Kidney (tissue), 13 donors: ENCODE measurements at regions not wholly inside any gene's neighbourhood (a gene's known extent, or its start where the extent isn't known, plus 50 kb on each side); places are given as distances from the start of the nearest gene placed in this dataset.
"Not testable (repeated sequence)": the region's sequence is repeated elsewhere in the genome, so short reads cannot be mapped to it uniquely, and the experiment has no call there.

Experiments
- DNase-seq, 5 donors: peaks; one replicate each; pipeline ENCODE4 v3.0.0-alpha.2; 2013 to 2020
- FAIRE-seq: peaks from 2 replicates; lab custom pipeline; 2012; peaks lifted over from hg19 to GRCh38; lab: Jason Lieb, UNC
- H3K27ac ChIP-seq, 2 donors: one replicate each; pipeline ENCODE4 v1.7.0; 2013; ENCODE audit warnings: low read depth in 2 of 2, low read length in 2 of 2, inconsistent platforms in 1 of 2
- H3K27me3 ChIP-seq: one replicate; pipeline ENCODE4 v1.7.1; 2013; ENCODE audit warnings: low read length, inconsistent platforms; ENCODE audit not compliant: control insufficient read depth, insufficient read depth
- H3K36me3 ChIP-seq, 3 donors: one replicate each; pipeline versions ENCODE4 v1.7.0 to v1.7.1; 2013; ENCODE audit warnings: low read length in 3 of 3, control low read depth in 1 of 3, inconsistent platforms in 1 of 3; ENCODE audit not compliant: insufficient read depth in 3 of 3, control insufficient read depth in 2 of 3
- H3K4me1 ChIP-seq, 3 donors: one replicate each; pipeline versions ENCODE4 v1.7.0 to v1.7.1; 2013; ENCODE audit warnings: low read length in 3 of 3, inconsistent platforms in 1 of 3, low read depth in 1 of 3; ENCODE audit not compliant: control insufficient read depth in 2 of 3, insufficient read depth in 2 of 3
- H3K4me3 ChIP-seq, 3 donors: one replicate each; pipeline versions ENCODE4 v1.7.0 to v1.8.1; 2013; ENCODE audit warnings: low read length in 3 of 3, control low read depth in 1 of 3, inconsistent platforms in 1 of 3
- H3K9ac ChIP-seq, 3 donors: one replicate each; pipeline versions ENCODE4 v1.7.0 to v1.7.1; 2013; ENCODE audit warnings: low read length in 3 of 3, control low read depth in 1 of 3, inconsistent platforms in 1 of 3
- H3K9me3 ChIP-seq, 3 donors: one replicate each; pipeline versions ENCODE4 v1.7.0 to v1.7.1; 2013; ENCODE audit warnings: low read length in 3 of 3, control low read depth in 1 of 3, inconsistent platforms in 1 of 3; ENCODE audit not compliant: control insufficient read depth in 2 of 3, insufficient read depth in 1 of 3
- CTCF ChIP-seq: IDR thresholded peaks from 3 replicates; pipeline ENCODE4 v1.5.1; 2012; ENCODE audit warnings: mild to moderate bottlenecking, moderate library complexity, borderline replicate concordance; ENCODE audit not compliant: insufficient read depth; ENCODE audit errors: extremely low read depth
- intact Hi-C: fragments of 100-400 bp; cut with DNase I; formaldehyde crosslinking; loops from one replicate; pipeline ENCODE4 v1.11.1; 2022
- donor health status: control.
- donor health status: control.
- donor health status: control.
- donor health status: control.
- donor health status: control.
- donor health status: DM: yes; HTN: yes; CAD: no.
- donor health status: Normal renal cell carcinoma (clear cell type).

DNA sequence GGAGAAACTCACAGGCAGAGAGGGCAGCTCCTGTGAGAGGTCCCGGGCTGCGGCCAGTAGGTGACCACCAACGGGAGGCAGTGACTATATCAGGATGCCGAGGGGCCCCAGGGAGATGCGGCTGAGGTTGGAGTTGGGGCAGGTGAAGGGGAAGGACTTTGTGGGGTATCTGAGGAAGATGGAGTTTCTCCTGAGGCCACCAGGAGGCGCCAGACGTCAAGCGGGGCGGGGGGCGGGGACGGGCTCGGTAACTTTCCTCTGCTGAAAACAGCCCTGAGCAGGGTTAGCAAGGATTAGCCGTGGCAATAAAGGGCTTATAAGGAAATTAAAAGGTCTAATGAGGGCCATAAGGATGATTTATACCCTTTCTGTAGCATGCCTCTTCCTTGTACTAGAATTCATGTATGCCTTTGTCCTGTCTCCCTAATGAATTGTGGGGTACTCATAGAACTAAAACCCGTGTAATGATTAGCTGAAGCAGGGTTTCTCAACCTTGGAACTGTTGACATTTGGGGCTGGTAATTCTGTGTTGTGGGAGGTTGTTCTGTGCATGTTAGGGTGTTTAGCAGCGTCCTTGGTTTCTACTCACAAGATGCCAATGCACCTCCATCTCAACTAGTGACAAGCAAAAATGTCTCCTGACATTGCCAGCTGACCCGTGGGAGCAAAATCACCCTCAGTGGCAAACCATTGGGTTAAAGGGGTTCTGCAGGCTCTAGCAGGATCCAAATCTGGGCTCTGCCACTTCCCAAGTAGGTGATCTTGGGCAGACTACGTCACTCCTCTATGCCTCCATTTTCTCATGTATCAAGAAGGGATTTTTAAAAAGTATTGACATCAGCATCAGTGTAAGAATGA, 74.8 kb upstream of the GRIN2A start:
- H3K4me1 ChIP-seq, result peaks cover 0 to 6% (median 4%) of the 10 kb centered on the region in 3 donors
- intact Hi-C loops, result no loop called here
- peak; percentile 61 for TF ChIP-seq CTCF
- H3K27me3 ChIP-seq, result no peaks in the 10 kb centered on the region
- H3K27ac ChIP-seq, result no peak overlapping the region
- H3K4me3 ChIP-seq, result peak overlapping the region in 1 of 3 donors; percentile 41
- FAIRE-seq (no peak), DNase-seq (peak in 4 of 5 donors; percentile 56 to 81 (median 74))
- no peak overlapping the region for H3K9ac ChIP-seq
- no peaks in the 10 kb centered on the region for H3K9me3 ChIP-seq
- no peaks in the 10 kb centered on the region for H3K36me3 ChIP-seq

GRCh38 chr16:10257642-10258251, 75.5 kb upstream of the GRIN2A start:
- H3K27me3 ChIP-seq, H3K4me3 ChIP-seq, intact Hi-C loops, H3K27ac ChIP-seq, H3K36me3 ChIP-seq, H3K4me1 ChIP-seq, DNase-seq, H3K9ac ChIP-seq, FAIRE-seq, H3K9me3 ChIP-seq: not testable (repeated sequence)

DNA sequence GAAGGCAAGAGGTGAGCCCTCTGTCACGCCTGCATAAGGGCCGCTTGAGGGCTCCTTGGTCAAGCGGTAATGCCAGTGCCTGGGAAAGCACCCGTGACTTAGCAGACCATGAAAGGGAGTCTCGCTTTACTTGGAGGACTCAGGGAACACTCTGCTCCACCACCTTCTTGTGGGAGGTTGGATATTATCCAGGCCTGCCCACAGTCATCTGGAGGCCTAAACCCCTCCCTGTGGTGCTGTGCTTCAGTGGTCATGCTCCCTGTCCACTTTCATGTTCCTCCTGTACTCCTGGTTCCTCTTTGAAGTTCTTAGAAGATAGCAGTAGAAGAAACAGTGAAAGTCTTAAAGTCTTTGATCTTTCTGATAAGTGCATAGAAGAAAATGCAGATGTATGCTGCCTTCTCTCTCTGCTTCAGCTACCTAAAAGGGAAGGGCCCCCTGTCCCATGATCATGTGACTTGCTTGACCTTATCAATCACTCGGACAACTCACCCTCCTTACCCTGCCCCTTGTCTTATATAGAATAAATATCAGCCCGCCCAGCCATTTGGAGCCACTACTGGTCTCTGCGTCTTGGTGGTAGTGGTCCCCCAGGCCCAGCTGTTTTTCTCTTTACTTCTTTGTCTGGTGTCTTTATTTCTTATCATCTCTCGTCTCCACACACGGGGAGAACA, 76.8 kb upstream of the GRIN2A start:
- intact Hi-C loops, H3K27me3 ChIP-seq, H3K36me3 ChIP-seq, H3K4me1 ChIP-seq, H3K27ac ChIP-seq, H3K4me3 ChIP-seq, FAIRE-seq, H3K9ac ChIP-seq, H3K9me3 ChIP-seq: not testable (repeated sequence)
- peak in 4 of 5 donors; percentile 54 to 83 (median 64) for DNase-seq

GRCh38 chr16:10261077-10261476, 78.8 kb upstream of the GRIN2A start:
- intact Hi-C loops, result no loop called here
- Histone ChIP-seq H3K4me3 (no peak overlapping the region), H3K4me1 (peaks cover 0 to 6% (median 4%) of the 10 kb centered on the region in 3 donors), H3K36me3 (no peaks in the 10 kb centered on the region), H3K27ac (no peak overlapping the region), H3K9ac (no peak overlapping the region), H3K27me3 (no peaks in the 10 kb centered on the region), H3K9me3 (no peaks in the 10 kb centered on the region)
- DNase-seq, result no peak
- no peak for FAIRE-seq
- no peak for TF ChIP-seq CTCF

- H3K4me1 ChIP-seq, intact Hi-C loops, H3K9ac ChIP-seq, H3K4me3 ChIP-seq, H3K27me3 ChIP-seq, H3K9me3 ChIP-seq, H3K27ac ChIP-seq, DNase-seq, H3K36me3 ChIP-seq, FAIRE-seq: not testable (repeated sequence)
Measured at GRCh38 chr16:10261526-10261925, 79.3 kb upstream of the GRIN2A start.
